SH-SY5Y (cell line): ENCODE measurements at regions not wholly inside any gene's neighbourhood (a gene's known extent, or its start where the extent isn't known, plus 50 kb on each side); places are given as distances from the start of the nearest gene placed in this dataset.

ENCODE experiments used
- GATA2 ChIP-seq: IDR thresholded peaks from 2 replicates; pipeline ENCODE4 v1.6.1; 2011; ENCODE audit warnings: mild to moderate bottlenecking, low read depth, low read length
- GATA3 ChIP-seq: IDR thresholded peaks from 2 replicates; pipeline ENCODE4 v1.6.1; 2011; ENCODE audit warnings: low read depth, mild to moderate bottlenecking, low read length, moderate library complexity

DNA sequence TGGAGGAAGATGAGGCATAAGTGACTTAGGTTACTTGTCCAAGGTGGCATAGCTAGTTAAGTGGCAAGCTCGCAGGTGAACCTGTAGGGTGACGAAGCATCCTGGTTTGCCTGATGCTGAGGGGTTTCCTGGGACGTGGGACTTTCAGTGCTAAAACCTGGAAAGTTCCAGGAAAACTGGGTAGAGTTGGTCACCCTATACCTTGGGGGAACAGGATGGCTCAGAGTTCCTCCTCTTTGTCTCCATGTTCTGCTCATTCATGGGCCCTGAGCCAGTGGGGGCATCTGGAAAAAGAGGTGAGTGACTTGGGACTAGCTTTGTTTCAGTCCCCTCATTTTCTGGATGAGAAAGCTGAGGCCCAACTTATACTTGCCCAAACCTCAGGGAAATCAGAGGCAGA, 268.0 kb upstream of the N4BP1 start:
- no peak for TF ChIP-seq GATA3
- TF ChIP-seq GATA2: no peak
